HepG2 (cell line): ENCODE measurements at regions not wholly inside any gene's neighbourhood (a gene's known extent, or its start where the extent isn't known, plus 50 kb on each side); places are given as distances from the start of the nearest gene placed in this dataset.

Experiments
- ATAC-seq: fragments of 200-7000 bp; cut with Tn5 transposase; 3 replicates; pipeline ENCODE4 v1.9.1; 2020; ENCODE audit warnings: mild to moderate bottlenecking, moderate library complexity
- BruUV-seq: library from RNA; stranded (reverse); fragments of 400-500 nt; replicated peaks from 2 replicates; lab custom pipeline; 2021; lab: Mats Ljungman, UMichigan
- CTCF ChIA-PET: fragments of 300-600 bp; formaldehyde crosslinking; extraction: SDS; loops from one replicate; lab custom pipeline; 2021; ENCODE audit warnings: low total read pairs, inconsistent platforms, low intra/inter-chr PET ratio; lab: Yijun Ruan, JAX
- POLR2A ChIA-PET: fragments of 350-600 bp; sonication (Branson Sonifier 250); formaldehyde crosslinking; loops from one replicate; lab custom pipeline; 2020; ENCODE audit warnings: antibody characterized with exemption, inconsistent platforms; lab: Yijun Ruan, JAX
- DNase-seq: peaks from one replicate; pipeline ENCODE4 v3.0.0-alpha.2; 2015; ENCODE audit warnings: low spot score
- FAIRE-seq: peaks from 3 replicates; lab custom pipeline; 2011; peaks lifted over from hg19 to GRCh38; lab: Jason Lieb, UNC
- H2AFZ ChIP-seq: one replicate; pipeline ENCODE4 v1.6.1; 2011; ENCODE audit warnings: low read length, inconsistent platforms
- H3K27ac ChIP-seq: fragments of 300-600 bp; 3 replicates; pipeline ENCODE4 v1.8.0; 2011; ENCODE audit warnings: mixed run types, mild to moderate bottlenecking, mixed read lengths, low read length, inconsistent platforms; ENCODE audit not compliant: insufficient read depth; ENCODE audit errors: extremely low read length
- H3K27me3 ChIP-seq, 2 experiments: fragments of 200-600 bp in 1 of 2; 2 replicates in 1 of 2; 3 replicates in 1 of 2; pipeline versions ENCODE4 v1.6.0 to v1.8.0; 2011; ENCODE audit warnings: low read length in 2 of 2, mild to moderate bottlenecking in 2 of 2, moderate library complexity in 2 of 2, inconsistent platforms in 1 of 2; ENCODE audit not compliant: insufficient read depth in 2 of 2, control insufficient read depth in 1 of 2
- H3K36me3 ChIP-seq, 2 experiments: fragments of 200-600 bp in 1 of 2; replicated peaks in 1 of 2; 2 replicates in 1 of 2; 3 replicates in 1 of 2; pipeline versions ENCODE4 v1.5.1 to v1.8.0; 2011; ENCODE audit warnings: low read length in 2 of 2, inconsistent platforms in 1 of 2; ENCODE audit not compliant: insufficient read depth in 2 of 2, control insufficient read depth in 1 of 2
- H3K4me1 ChIP-seq: 2 replicates; pipeline ENCODE4 v1.5.1; 2012; ENCODE audit warnings: low read length, inconsistent platforms; ENCODE audit not compliant: insufficient read depth
- H3K4me2 ChIP-seq: 2 replicates; pipeline ENCODE4 v1.6.0; 2011; ENCODE audit warnings: low read depth, low read length, inconsistent platforms
- H3K4me3 ChIP-seq, 3 experiments: fragments of 200-600 bp in 1 of 3; sonication (generic), shearing (Covaris generic) in 1 of 3; replicated peaks in 1 of 3; 2 replicates each; pipeline ENCODE4 v1.5.1; 2011 to 2016; ENCODE audit warnings: low read length in 3 of 3, inconsistent platforms in 2 of 3, low read depth in 2 of 3, mild to moderate bottlenecking in 2 of 3, control low read depth in 1 of 3, mixed read lengths in 1 of 3; ENCODE audit not compliant: insufficient read depth in 1 of 3
- H3K79me2 ChIP-seq: one replicate; pipeline ENCODE4 v1.6.1; 2011; ENCODE audit warnings: low read length, inconsistent platforms; ENCODE audit not compliant: insufficient read depth
- H3K9ac ChIP-seq: 2 replicates; pipeline ENCODE4 v1.6.0; 2011; ENCODE audit warnings: mild to moderate bottlenecking, low read depth, low read length, inconsistent platforms; ENCODE audit not compliant: insufficient read depth
- H3K9me3 ChIP-seq: 2 replicates; pipeline ENCODE4 v1.5.1; 2012; ENCODE audit warnings: mild to moderate bottlenecking, low read length
- H4K20me1 ChIP-seq: 2 replicates; pipeline ENCODE4 v1.6.0; 2011; ENCODE audit warnings: inconsistent platforms, mild to moderate bottlenecking, low read length, moderate library complexity; ENCODE audit not compliant: insufficient read depth
- GABPA ChIP-seq, 2 experiments: IDR thresholded peaks; 2 replicates each; pipeline ENCODE4 v1.6.1; 2011 to 2016; ENCODE audit warnings: low read depth in 2 of 2, low read length in 1 of 2, missing biosample characterization in 1 of 2, missing genetic modification characterization in 1 of 2
- IRF2 ChIP-seq: IDR thresholded peaks from 2 replicates; pipeline ENCODE4 v1.6.1; 2018; ENCODE audit warnings: missing genetic modification reagents, missing compliant biosample characterization
- KLF6 ChIP-seq: IDR thresholded peaks from 2 replicates; pipeline ENCODE4 v1.8.0; 2016; ENCODE audit warnings: missing biosample characterization, missing genetic modification reagents
- RCOR2 ChIP-seq: IDR thresholded peaks from 2 replicates; pipeline ENCODE4 v1.6.1; 2016; ENCODE audit warnings: missing biosample characterization, missing genetic modification reagents
- SAP130 ChIP-seq: IDR thresholded peaks from 2 replicates; pipeline ENCODE4 v1.6.1; 2016; ENCODE audit warnings: low read depth
- SIN3A ChIP-seq: IDR thresholded peaks from 2 replicates; pipeline ENCODE4 v1.6.1; 2011; ENCODE audit warnings: low read depth, mild to moderate bottlenecking, control low read depth, low read length, borderline replicate concordance
- SRSF9 ChIP-seq: fragments of 200-400 bp; formaldehyde crosslinking; IDR thresholded peaks from 2 replicates; pipeline ENCODE4 v1.6.1; 2018; ENCODE audit warnings: borderline replicate concordance, mild to moderate bottlenecking, low read depth, low read length; ENCODE audit not compliant: insufficient read depth, poor library complexity, severe bottlenecking
- SUZ12 ChIP-seq: fragments of 150-350 bp; IDR thresholded peaks from 2 replicates; pipeline ENCODE4 v1.6.1; 2014; ENCODE audit warnings: low read depth, low read length
- TAF1 ChIP-seq: sonication (generic); formaldehyde crosslinking; IDR thresholded peaks from 2 replicates; pipeline ENCODE4 v1.4.0; 2020; ENCODE audit warnings: missing genetic modification reagents
- ZBTB7B ChIP-seq: sonication (generic); formaldehyde crosslinking; IDR thresholded peaks from 2 replicates; pipeline ENCODE4 v1.4.0; 2020; ENCODE audit warnings: missing genetic modification reagents
- ZFP90 ChIP-seq: sonication (generic); formaldehyde crosslinking; IDR thresholded peaks from 2 replicates; pipeline ENCODE4 v1.8.0; 2022; ENCODE audit warnings: missing genetic modification reagents, mild to moderate bottlenecking, inconsistent platforms, borderline replicate concordance
- ZFYVE20 ChIP-seq: sonication (generic); formaldehyde crosslinking; IDR thresholded peaks from 2 replicates; pipeline ENCODE4 v1.8.0; 2023; ENCODE audit warnings: low read depth, mild to moderate bottlenecking, moderate library complexity, missing genetic modification reagents, borderline replicate concordance
- ZIK1 ChIP-seq: sonication (generic); formaldehyde crosslinking; IDR thresholded peaks from 2 replicates; pipeline ENCODE4 v1.5.0; 2020; ENCODE audit warnings: mild to moderate bottlenecking, low read depth, missing genetic modification reagents, borderline replicate concordance
- ZNF432 ChIP-seq: sonication (generic); formaldehyde crosslinking; IDR thresholded peaks from 2 replicates; pipeline ENCODE4 v1.5.0; 2020; ENCODE audit warnings: missing genetic modification reagents, mild to moderate bottlenecking, borderline replicate concordance
- ZNF629 ChIP-seq: sonication (generic); formaldehyde crosslinking; conservative IDR thresholded peaks from 2 replicates; pipeline ENCODE4 v1.5.0; 2020; ENCODE audit warnings: missing genetic modification reagents
- ZNF720 ChIP-seq: sonication (generic); formaldehyde crosslinking; IDR thresholded peaks from 2 replicates; pipeline ENCODE4 v1.4.0; 2020; ENCODE audit warnings: missing genetic modification reagents
- ZSCAN21 ChIP-seq: sonication (generic); formaldehyde crosslinking; IDR thresholded peaks from 2 replicates; pipeline ENCODE4 v1.8.0; 2022; ENCODE audit warnings: mild to moderate bottlenecking, missing genetic modification reagents, moderate library complexity, borderline replicate concordance
- whole genome bisulfite sequencing: methylation state at CpG from one replicate; pipeline ENCODE4 v1.1.6; 2017; ENCODE audit warnings: low lambda C conversion rate; 5-methylcytosine and 5-hydroxymethylcytosine counted together
- in situ Hi-C: cut with HindIII; loops from 2 replicates; pipeline ENCODE4 v1.10.0; 2017; ENCODE audit warnings: low pct_unique_long_range_greater_than_20kb; ENCODE audit not compliant: extremely low pct_ligation_motif_present
- intact Hi-C: fragments of 100-400 bp; cut with micrococcal nuclease; formaldehyde crosslinking; loops from one replicate; pipeline ENCODE4 v1.10.0; 2022; ENCODE audit not compliant: unreplicated experiment
- TF ChIP-seq, protein P1 (sequence below): sonication (generic); formaldehyde crosslinking; IDR thresholded peaks from 2 replicates; pipeline ENCODE4 v1.5.0; 2020; ENCODE audit warnings: mild to moderate bottlenecking, missing genetic modification reagents, moderate library complexity
- TF ChIP-seq, protein P2 (sequence below): sonication (generic); formaldehyde crosslinking; IDR thresholded peaks from 2 replicates; pipeline ENCODE4 v1.4.0; 2020; ENCODE audit warnings: missing genetic modification reagents

DNA sequence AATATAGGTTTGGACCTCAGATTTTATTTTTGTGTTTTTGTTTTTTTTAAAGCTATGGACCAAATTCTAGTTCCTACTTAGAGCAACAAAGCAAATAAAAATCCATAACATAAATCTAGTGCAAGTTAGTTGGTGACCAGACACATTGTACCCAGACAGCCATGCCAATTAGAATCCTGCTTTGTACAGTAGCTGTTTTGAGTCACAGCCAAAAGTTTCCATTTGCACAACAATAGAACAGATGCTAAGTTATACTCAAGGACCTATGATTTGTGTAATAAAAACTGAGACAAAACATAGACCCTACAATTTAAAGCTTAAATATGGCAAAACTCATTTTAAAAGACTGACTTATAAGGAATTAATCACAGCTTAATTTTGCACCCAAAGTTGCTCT is 513.1 kb upstream of the CBLB start:
- intact Hi-C loops: no loop called here
- no peak for DNase-seq
- no peaks in the 10 kb centered on the region for H3K9me3 ChIP-seq
- ATAC-seq: no peak
- no peak overlapping the region for H2AFZ ChIP-seq
- no peaks in the 10 kb centered on the region for H3K36me3 ChIP-seq
- no peaks in the 10 kb centered on the region for H3K4me1 ChIP-seq
- H3K4me3 ChIP-seq: no peak overlapping the region
- H3K4me2 ChIP-seq: no peak overlapping the region
- CTCF ChIA-PET: no interaction called here
- H3K9ac ChIP-seq: no peak overlapping the region
- no peaks in the 10 kb centered on the region; the same call in 1 of the 2 replicates for H4K20me1 ChIP-seq
- no peaks in the 10 kb centered on the region for H3K27me3 ChIP-seq
- TF ChIP-seq IRF2 (CRISPR knock-in tag): no peak
- TF ChIP-seq SAP130: no peak
- no peak for TF ChIP-seq ZFYVE20 (CRISPR knock-in tag)
- no peak for TF ChIP-seq ZNF720
- TF ChIP-seq TAF1 (CRISPR knock-in tag): no peak
- TF ChIP-seq ZSCAN21: no peak
- TF ChIP-seq ZNF629 (CRISPR knock-in tag): no peak
- no peak for TF ChIP-seq GABPA (IDR thresholded peaks at IDR 0.05; ENCODE audit: low read depth, low read length)
- TF ChIP-seq GABPA (CRISPR knock-in tag; IDR thresholded peaks at IDR 0.05; ENCODE audit: low read depth): no peak
- TF ChIP-seq, protein P1, sequence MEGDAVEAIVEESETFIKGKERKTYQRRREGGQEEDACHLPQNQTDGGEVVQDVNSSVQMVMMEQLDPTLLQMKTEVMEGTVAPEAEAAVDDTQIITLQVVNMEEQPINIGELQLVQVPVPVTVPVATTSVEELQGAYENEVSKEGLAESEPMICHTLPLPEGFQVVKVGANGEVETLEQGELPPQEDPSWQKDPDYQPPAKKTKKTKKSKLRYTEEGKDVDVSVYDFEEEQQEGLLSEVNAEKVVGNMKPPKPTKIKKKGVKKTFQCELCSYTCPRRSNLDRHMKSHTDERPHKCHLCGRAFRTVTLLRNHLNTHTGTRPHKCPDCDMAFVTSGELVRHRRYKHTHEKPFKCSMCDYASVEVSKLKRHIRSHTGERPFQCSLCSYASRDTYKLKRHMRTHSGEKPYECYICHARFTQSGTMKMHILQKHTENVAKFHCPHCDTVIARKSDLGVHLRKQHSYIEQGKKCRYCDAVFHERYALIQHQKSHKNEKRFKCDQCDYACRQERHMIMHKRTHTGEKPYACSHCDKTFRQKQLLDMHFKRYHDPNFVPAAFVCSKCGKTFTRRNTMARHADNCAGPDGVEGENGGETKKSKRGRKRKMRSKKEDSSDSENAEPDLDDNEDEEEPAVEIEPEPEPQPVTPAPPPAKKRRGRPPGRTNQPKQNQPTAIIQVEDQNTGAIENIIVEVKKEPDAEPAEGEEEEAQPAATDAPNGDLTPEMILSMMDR (CRISPR knock-in tag): no peak
- TF ChIP-seq, all 625 proteins: peak for 0
- in situ Hi-C loops: no loop called here
- POLR2A ChIA-PET: no interaction called here
- H3K79me2 ChIP-seq: no peaks in the 10 kb centered on the region
- no peak overlapping the region for H3K27ac ChIP-seq
- BruUV-seq: no TSS peak
- no peak for FAIRE-seq

DNA sequence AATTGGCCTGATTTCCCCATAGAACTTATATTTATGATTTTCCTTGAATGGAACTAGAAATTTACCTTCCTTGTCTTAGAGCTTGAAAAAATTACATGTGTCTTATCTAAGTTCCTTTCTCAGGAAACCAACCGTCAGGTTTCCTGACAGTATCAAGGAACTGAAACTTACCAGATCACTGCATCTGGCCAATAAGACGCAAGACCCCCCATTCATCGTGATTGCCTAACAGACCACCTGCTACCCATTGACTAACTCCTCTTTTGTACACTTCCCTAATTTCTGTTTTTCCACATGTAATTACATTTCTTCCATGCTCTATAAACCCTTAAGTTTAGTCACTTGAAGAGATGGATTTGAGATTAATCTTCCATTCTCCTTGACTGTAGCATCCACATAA is 517.2 kb upstream of the CBLB start:
- in situ Hi-C loops (no loop called here), intact Hi-C loops (no loop called here)
- POLR2A ChIA-PET: no interaction called here
- Histone ChIP-seq H3K4me3 (no peak overlapping the region), H2AFZ (no peak overlapping the region), H3K4me2 (no peak overlapping the region), H3K27me3 (no peaks in the 10 kb centered on the region), H3K4me1 (no peaks in the 10 kb centered on the region), H3K9ac (no peak overlapping the region), H4K20me1 (no peaks in the 10 kb centered on the region; the same call in 1 of the 2 replicates), H3K79me2 (no peaks in the 10 kb centered on the region), H3K9me3 (no peaks in the 10 kb centered on the region), H3K36me3 (no peaks in the 10 kb centered on the region), H3K27ac (no peak overlapping the region)
- DNase-seq (no peak), FAIRE-seq (no peak), ATAC-seq (no peak)
- 40% methylated on average over 3 of the region's 3 CpGs for WGBS
- CTCF ChIA-PET: no interaction called here
- BruUV-seq: no TSS peak
- TF ChIP-seq RCOR2 (CRISPR knock-in tag): no peak
- TF ChIP-seq KLF6 (CRISPR knock-in tag): no peak
- TF ChIP-seq, protein P2, sequence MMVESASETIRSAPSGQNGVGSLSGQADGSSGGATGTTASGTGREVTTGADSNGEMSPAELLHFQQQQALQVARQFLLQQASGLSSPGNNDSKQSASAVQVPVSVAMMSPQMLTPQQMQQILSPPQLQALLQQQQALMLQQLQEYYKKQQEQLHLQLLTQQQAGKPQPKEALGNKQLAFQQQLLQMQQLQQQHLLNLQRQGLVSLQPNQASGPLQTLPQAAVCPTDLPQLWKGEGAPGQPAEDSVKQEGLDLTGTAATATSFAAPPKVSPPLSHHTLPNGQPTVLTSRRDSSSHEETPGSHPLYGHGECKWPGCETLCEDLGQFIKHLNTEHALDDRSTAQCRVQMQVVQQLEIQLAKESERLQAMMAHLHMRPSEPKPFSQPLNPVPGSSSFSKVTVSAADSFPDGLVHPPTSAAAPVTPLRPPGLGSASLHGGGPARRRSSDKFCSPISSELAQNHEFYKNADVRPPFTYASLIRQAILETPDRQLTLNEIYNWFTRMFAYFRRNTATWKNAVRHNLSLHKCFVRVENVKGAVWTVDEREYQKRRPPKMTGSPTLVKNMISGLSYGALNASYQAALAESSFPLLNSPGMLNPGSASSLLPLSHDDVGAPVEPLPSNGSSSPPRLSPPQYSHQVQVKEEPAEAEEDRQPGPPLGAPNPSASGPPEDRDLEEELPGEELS (CRISPR knock-in tag): no peak
- no peak for TF ChIP-seq ZFP90 (CRISPR knock-in tag)
- no peak for TF ChIP-seq SIN3A
- no peak for TF ChIP-seq SRSF9
- no peak for TF ChIP-seq ZNF432 (CRISPR knock-in tag)
- no peak for TF ChIP-seq ZIK1 (CRISPR knock-in tag)
- no peak for TF ChIP-seq ZBTB7B (CRISPR knock-in tag)
- no peak for TF ChIP-seq SUZ12
